ENCODE measurements at regions not wholly inside any gene's neighbourhood (a gene's known extent, or its start where the extent isn't known, plus 50 kb on each side); places are given as distances from the start of the nearest gene placed in this dataset.
A peak's percentile ranks its signal among the peaks of the same experiment; 100 is the strongest.

DNA sequence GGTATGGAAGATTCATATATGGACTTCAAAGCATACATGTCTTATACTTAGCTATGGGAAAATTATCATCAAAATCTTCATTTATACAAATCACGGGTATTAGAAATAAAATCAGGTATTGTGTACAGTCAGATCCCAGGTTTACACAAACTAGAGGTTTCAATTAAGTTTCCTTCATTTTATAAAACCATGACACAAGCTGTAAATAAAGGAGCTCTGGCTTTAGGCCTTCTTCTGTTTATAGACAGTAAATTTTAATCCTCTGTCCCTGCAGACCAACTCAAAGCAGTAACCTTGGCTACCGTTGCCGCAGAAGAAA is 68.8 kb upstream of the CHD2 start:
- peaks cover 76% of the 10 kb centered on the region for H3K4me1 ChIP-seq (ENCODE audit: control insufficient read depth, low read length)
- no peaks in the 10 kb centered on the region for H4K20me1 ChIP-seq (ENCODE audit: control insufficient read depth, insufficient read depth, low read depth, low read length)
- peak overlapping the region; percentile 98 for H3K27ac ChIP-seq (ENCODE audit: low read depth, low read length)
- H3K79me2 ChIP-seq (ENCODE audit: control insufficient read depth, low read length): no peaks in the 10 kb centered on the region
- TF ChIP-seq, protein P1, sequence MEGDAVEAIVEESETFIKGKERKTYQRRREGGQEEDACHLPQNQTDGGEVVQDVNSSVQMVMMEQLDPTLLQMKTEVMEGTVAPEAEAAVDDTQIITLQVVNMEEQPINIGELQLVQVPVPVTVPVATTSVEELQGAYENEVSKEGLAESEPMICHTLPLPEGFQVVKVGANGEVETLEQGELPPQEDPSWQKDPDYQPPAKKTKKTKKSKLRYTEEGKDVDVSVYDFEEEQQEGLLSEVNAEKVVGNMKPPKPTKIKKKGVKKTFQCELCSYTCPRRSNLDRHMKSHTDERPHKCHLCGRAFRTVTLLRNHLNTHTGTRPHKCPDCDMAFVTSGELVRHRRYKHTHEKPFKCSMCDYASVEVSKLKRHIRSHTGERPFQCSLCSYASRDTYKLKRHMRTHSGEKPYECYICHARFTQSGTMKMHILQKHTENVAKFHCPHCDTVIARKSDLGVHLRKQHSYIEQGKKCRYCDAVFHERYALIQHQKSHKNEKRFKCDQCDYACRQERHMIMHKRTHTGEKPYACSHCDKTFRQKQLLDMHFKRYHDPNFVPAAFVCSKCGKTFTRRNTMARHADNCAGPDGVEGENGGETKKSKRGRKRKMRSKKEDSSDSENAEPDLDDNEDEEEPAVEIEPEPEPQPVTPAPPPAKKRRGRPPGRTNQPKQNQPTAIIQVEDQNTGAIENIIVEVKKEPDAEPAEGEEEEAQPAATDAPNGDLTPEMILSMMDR (IDR thresholded peaks at IDR 0.05; ENCODE audit: low read depth, low read length, poor library complexity, severe bottlenecking): no peak
- no peak for TF ChIP-seq EZH2phosphoT487 (IDR thresholded peaks at IDR 0.05; ENCODE audit: borderline replicate concordance, low read length)
- no peaks in the 10 kb centered on the region for H3K27me3 ChIP-seq (ENCODE audit: control insufficient read depth, low read length)
- peak overlapping the region; percentile 73 for H3K4me3 ChIP-seq (ENCODE audit: low read length)
- H3F3A ChIP-seq (ENCODE audit: control insufficient read depth, insufficient read depth): peaks cover 31% of the 10 kb centered on the region
- H3K9me3 ChIP-seq (ENCODE audit: control insufficient read depth, insufficient read depth, low read length): no peaks in the 10 kb centered on the region
- H3K36me3 ChIP-seq (ENCODE audit: control insufficient read depth, low read length): peaks cover 7% of the 10 kb centered on the region; the same call in 1 of the 2 replicates
- H3K4me2 ChIP-seq (ENCODE audit: low read length): peak overlapping the region; percentile 93
- H3K9me2 ChIP-seq (replicated peaks; ENCODE audit: control insufficient read depth, low read length): no peaks in the 10 kb centered on the region

DNA sequence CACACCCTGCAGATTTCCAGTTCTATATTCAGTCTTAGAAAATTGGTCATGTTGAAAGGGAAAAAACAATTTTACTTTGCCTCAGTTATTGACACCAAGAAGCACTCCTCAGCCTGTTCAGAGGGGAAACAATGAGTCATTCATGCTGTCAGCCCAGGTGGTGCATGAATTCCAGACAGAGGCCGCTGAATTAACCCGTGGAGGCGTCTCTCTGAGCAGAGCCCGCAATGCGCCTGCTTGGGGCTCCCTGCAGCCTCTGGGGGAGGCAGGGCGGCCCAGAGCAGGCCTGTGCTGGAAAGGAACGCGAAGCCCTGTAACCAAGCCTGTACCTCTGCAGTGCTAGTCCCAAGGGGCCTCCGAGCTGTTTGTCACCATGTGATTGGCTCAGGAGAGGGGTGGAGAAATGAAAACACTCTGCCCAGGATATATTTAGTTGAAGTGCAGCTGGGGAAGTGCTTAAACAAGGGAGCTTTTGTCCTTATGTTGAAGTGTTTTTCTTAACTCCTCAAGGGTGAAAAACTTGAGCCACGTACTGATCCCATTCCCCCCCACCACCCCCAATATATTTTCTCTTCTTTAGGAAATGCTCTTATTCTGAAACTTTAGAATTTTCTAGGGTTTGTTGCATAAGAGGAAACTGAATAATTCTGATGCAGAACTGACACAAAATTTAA is 68.3 kb upstream of the CHD2 start:
- Histone ChIP-seq H4K20me1 (ENCODE audit: control insufficient read depth, insufficient read depth, low read depth, low read length) (no peaks in the 10 kb centered on the region), H3K9me3 (ENCODE audit: control insufficient read depth, insufficient read depth, low read length) (no peaks in the 10 kb centered on the region), H3K9me2 (replicated peaks; ENCODE audit: control insufficient read depth, low read length) (no peaks in the 10 kb centered on the region), H3K4me3 (ENCODE audit: low read length) (peak overlapping the region; percentile 73), H3F3A (ENCODE audit: control insufficient read depth, insufficient read depth) (peaks cover 31% of the 10 kb centered on the region), H3K4me2 (ENCODE audit: low read length) (peak overlapping the region; percentile 93), H3K27ac (ENCODE audit: low read depth, low read length) (peak overlapping the region; percentile 98), H3K36me3 (ENCODE audit: control insufficient read depth, low read length) (peaks cover 7% of the 10 kb centered on the region; the same call in 1 of the 2 replicates), H3K79me2 (ENCODE audit: control insufficient read depth, low read length) (no peaks in the 10 kb centered on the region), H3K4me1 (ENCODE audit: control insufficient read depth, low read length) (peaks cover 72% of the 10 kb centered on the region), H3K27me3 (ENCODE audit: control insufficient read depth, low read length) (no peaks in the 10 kb centered on the region)
- TF ChIP-seq, protein P1 (IDR thresholded peaks at IDR 0.05; ENCODE audit: low read depth, low read length, poor library complexity, severe bottlenecking): no peak
- no peak for TF ChIP-seq EZH2phosphoT487 (IDR thresholded peaks at IDR 0.05; ENCODE audit: borderline replicate concordance, low read length)

DNA sequence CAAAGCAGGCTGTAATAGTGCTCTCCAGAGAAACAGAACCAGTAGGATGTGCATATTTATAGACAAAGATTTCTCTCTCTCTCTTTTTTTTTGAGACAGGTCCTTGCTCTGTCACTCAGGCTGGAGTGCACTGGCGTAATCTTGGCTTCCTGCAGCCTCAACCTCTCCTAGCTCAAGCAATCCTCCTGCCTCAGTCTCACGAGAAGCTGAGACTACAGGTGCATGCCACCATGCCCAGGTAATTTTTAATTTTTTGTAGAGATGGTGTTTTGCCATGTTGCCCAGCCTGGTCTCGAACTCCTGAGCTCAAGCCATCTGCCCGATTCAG is 67.1 kb upstream of the CHD2 start:
- no peaks in the 10 kb centered on the region for H3K27me3 ChIP-seq (ENCODE audit: control insufficient read depth, low read length)
- H3K36me3 ChIP-seq (ENCODE audit: control insufficient read depth, low read length): peaks cover 7% of the 10 kb centered on the region; the same call in 1 of the 2 replicates
- no peaks in the 10 kb centered on the region for H3K9me3 ChIP-seq (ENCODE audit: control insufficient read depth, insufficient read depth, low read length)
- H3F3A ChIP-seq (ENCODE audit: control insufficient read depth, insufficient read depth): peaks cover 32% of the 10 kb centered on the region
- TF ChIP-seq, protein P1 (IDR thresholded peaks at IDR 0.05; ENCODE audit: low read depth, low read length, poor library complexity, severe bottlenecking): no peak
- TF ChIP-seq EZH2phosphoT487 (IDR thresholded peaks at IDR 0.05; ENCODE audit: borderline replicate concordance, low read length): no peak
- peak overlapping the region; percentile 98 for H3K27ac ChIP-seq (ENCODE audit: low read depth, low read length)
- no peaks in the 10 kb centered on the region for H4K20me1 ChIP-seq (ENCODE audit: control insufficient read depth, insufficient read depth, low read depth, low read length)
- peaks cover 73% of the 10 kb centered on the region for H3K4me1 ChIP-seq (ENCODE audit: control insufficient read depth, low read length)
- H3K4me2 ChIP-seq (ENCODE audit: low read length): peak overlapping the region; percentile 91
- H3K9me2 ChIP-seq (replicated peaks; ENCODE audit: control insufficient read depth, low read length): no peaks in the 10 kb centered on the region
- H3K4me3 ChIP-seq (ENCODE audit: low read length): peak overlapping the region; percentile 71
- no peaks in the 10 kb centered on the region for H3K79me2 ChIP-seq (ENCODE audit: control insufficient read depth, low read length)

Data from DOHH2 (cell line).